ENCODE measurements at regions not wholly inside any gene's neighbourhood (a gene's known extent, or its start where the extent isn't known, plus 50 kb on each side); places are given as distances from the start of the nearest gene placed in this dataset.

- Mint-ChIP-seq H3K27ac (no peak overlapping the region), H3K9me3 (no peaks in the 10 kb centered on the region), H3K27me3 (no peaks in the 10 kb centered on the region), H3K4me3 (no peak overlapping the region), H3K36me3 (ENCODE audit: low read depth) (no peaks in the 10 kb centered on the region), H3K4me1 (peaks cover 4% of the 10 kb centered on the region)
- no peak for DNase-seq
- ChIA-PET CTCF (no interaction called here), POLR2A (no interaction called here)
These were observed 90.6 kb upstream of the BHLHE23 start for GRCh38 chr20:63097336-63097831.

GRCh38 chr20:63096681-63097335 is 90.0 kb upstream of the BHLHE23 start:
- no peak overlapping the region for H3K4me3 Mint-ChIP-seq
- POLR2A ChIA-PET: no interaction called here
- H3K27ac Mint-ChIP-seq: no peak overlapping the region
- peaks cover 3% of the 10 kb centered on the region for H3K4me1 Mint-ChIP-seq
- CTCF ChIA-PET: no interaction called here
- no peak for DNase-seq
- no peaks in the 10 kb centered on the region for H3K27me3 Mint-ChIP-seq
- H3K9me3 Mint-ChIP-seq: no peaks in the 10 kb centered on the region
- no peaks in the 10 kb centered on the region for H3K36me3 Mint-ChIP-seq (ENCODE audit: low read depth)

GRCh38 chr20:63095718-63096654 is 89.2 kb upstream of the BHLHE23 start:
- Mint-ChIP-seq H3K36me3 (ENCODE audit: low read depth) (no peaks in the 10 kb centered on the region), H3K27ac (no peak overlapping the region), H3K27me3 (no peaks in the 10 kb centered on the region), H3K4me1 (no peaks in the 10 kb centered on the region), H3K4me3 (no peak overlapping the region), H3K9me3 (no peaks in the 10 kb centered on the region)
- ChIA-PET POLR2A (no interaction called here), CTCF (interaction anchor here (1.2 kb wide), 1 partner anchor 9 kb away, joined by 3 read pairs; no protein-coding TSS in a partner anchor)
- no peak for DNase-seq

GRCh38 chr20:63094767-63095499 is 88.2 kb upstream of the BHLHE23 start:
- no peaks in the 10 kb centered on the region for H3K9me3 Mint-ChIP-seq
- ChIA-PET CTCF (interaction anchor here (1.2 kb wide), 1 partner anchor 10 kb away, joined by 3 read pairs; no protein-coding TSS in a partner anchor), POLR2A (no interaction called here)
- DNase-seq: no peak
- no peak overlapping the region for H3K4me3 Mint-ChIP-seq
- H3K36me3 Mint-ChIP-seq (ENCODE audit: low read depth): no peaks in the 10 kb centered on the region
- no peak overlapping the region for H3K27ac Mint-ChIP-seq
- H3K4me1 Mint-ChIP-seq: no peaks in the 10 kb centered on the region
- no peaks in the 10 kb centered on the region for H3K27me3 Mint-ChIP-seq

GRCh38 chr20:63093966-63094766 is 87.4 kb upstream of the BHLHE23 start:
- CTCF ChIA-PET: no interaction called here

GRCh38 chr20:63092660-63093215 is 86.0 kb upstream of the BHLHE23 start:
- Mint-ChIP-seq H3K4me3 (no peak overlapping the region), H3K27me3 (no peaks in the 10 kb centered on the region), H3K4me1 (no peaks in the 10 kb centered on the region), H3K9me3 (no peaks in the 10 kb centered on the region), H3K36me3 (ENCODE audit: low read depth) (no peaks in the 10 kb centered on the region), H3K27ac (no peak overlapping the region)
- CTCF ChIA-PET: interaction anchor here (1.3 kb wide), 1 partner anchor 10 kb away, joined by 4 read pairs; no protein-coding TSS in a partner anchor
- DNase-seq: no peak
- POLR2A ChIA-PET: no interaction called here

More at GRCh38 chr20:63093966-63094766, 87.4 kb upstream of the BHLHE23 start:
- Mint-ChIP-seq H3K27me3 (no peaks in the 10 kb centered on the region), H3K4me3 (no peak overlapping the region), H3K4me1 (no peaks in the 10 kb centered on the region), H3K9me3 (no peaks in the 10 kb centered on the region), H3K27ac (no peak overlapping the region), H3K36me3 (ENCODE audit: low read depth) (no peaks in the 10 kb centered on the region)
- no peak for DNase-seq
- POLR2A ChIA-PET: no interaction called here

- DNase-seq: no peak
- CTCF ChIA-PET: interaction anchor here (1.3 kb wide), 1 partner anchor 11 kb away, joined by 4 read pairs; no protein-coding TSS in a partner anchor
These were observed 85.3 kb upstream of the BHLHE23 start for GRCh38 chr20:63091901-63092659.

GRCh38 chr20:63090682-63091571 is 84.2 kb upstream of the BHLHE23 start:
- Mint-ChIP-seq H3K27ac (no peak overlapping the region), H3K4me1 (no peaks in the 10 kb centered on the region), H3K36me3 (ENCODE audit: low read depth) (no peaks in the 10 kb centered on the region), H3K4me3 (no peak overlapping the region), H3K27me3 (no peaks in the 10 kb centered on the region), H3K9me3 (no peaks in the 10 kb centered on the region)
- ChIA-PET POLR2A (no interaction called here), CTCF (no interaction called here)
- no peak for DNase-seq

More at GRCh38 chr20:63091901-63092659, 85.3 kb upstream of the BHLHE23 start:
- Mint-ChIP-seq H3K4me1 (no peaks in the 10 kb centered on the region), H3K36me3 (ENCODE audit: low read depth) (no peaks in the 10 kb centered on the region), H3K9me3 (no peaks in the 10 kb centered on the region), H3K4me3 (no peak overlapping the region), H3K27me3 (no peaks in the 10 kb centered on the region), H3K27ac (no peak overlapping the region)
- POLR2A ChIA-PET: no interaction called here

- Mint-ChIP-seq H3K4me3 (no peak overlapping the region), H3K27me3 (no peaks in the 10 kb centered on the region), H3K4me1 (no peaks in the 10 kb centered on the region), H3K36me3 (ENCODE audit: low read depth) (no peaks in the 10 kb centered on the region), H3K27ac (no peak overlapping the region), H3K9me3 (no peaks in the 10 kb centered on the region)
- no peak for DNase-seq
- CTCF ChIA-PET: no interaction called here
- POLR2A ChIA-PET: no interaction called here
These were observed 83.3 kb upstream of the BHLHE23 start for GRCh38 chr20:63090052-63090451.

- CTCF ChIA-PET: no interaction called here
- H3K9me3 Mint-ChIP-seq: no peaks in the 10 kb centered on the region
- DNase-seq: no peak
These were observed 82.5 kb upstream of the BHLHE23 start for GRCh38 chr20:63089051-63089907.

More at GRCh38 chr20:63089051-63089907, 82.5 kb upstream of the BHLHE23 start:
- Mint-ChIP-seq H3K4me3 (no peak overlapping the region), H3K27ac (no peak overlapping the region), H3K4me1 (no peaks in the 10 kb centered on the region), H3K36me3 (ENCODE audit: low read depth) (no peaks in the 10 kb centered on the region), H3K27me3 (no peaks in the 10 kb centered on the region)
- POLR2A ChIA-PET: no interaction called here

Measured in activated CD4-positive, alpha-beta T cell treated with anti-CD3 and anti-CD28 coated beads, Interleukin-2, amount 10 ng/mL, durations not matched to agents 7 days and 5 days (primary cell).